Midbrain (tissue), 1 donor: ENCODE measurements at regions not wholly inside any gene's neighbourhood (a gene's known extent, or its start where the extent isn't known, plus 50 kb on each side); places are given as distances from the start of the nearest gene placed in this dataset.

Experiments used
- DNase-seq: peaks from one replicate; lab custom pipeline; 2025; lab: John Stamatoyannopoulos, UW

DNA sequence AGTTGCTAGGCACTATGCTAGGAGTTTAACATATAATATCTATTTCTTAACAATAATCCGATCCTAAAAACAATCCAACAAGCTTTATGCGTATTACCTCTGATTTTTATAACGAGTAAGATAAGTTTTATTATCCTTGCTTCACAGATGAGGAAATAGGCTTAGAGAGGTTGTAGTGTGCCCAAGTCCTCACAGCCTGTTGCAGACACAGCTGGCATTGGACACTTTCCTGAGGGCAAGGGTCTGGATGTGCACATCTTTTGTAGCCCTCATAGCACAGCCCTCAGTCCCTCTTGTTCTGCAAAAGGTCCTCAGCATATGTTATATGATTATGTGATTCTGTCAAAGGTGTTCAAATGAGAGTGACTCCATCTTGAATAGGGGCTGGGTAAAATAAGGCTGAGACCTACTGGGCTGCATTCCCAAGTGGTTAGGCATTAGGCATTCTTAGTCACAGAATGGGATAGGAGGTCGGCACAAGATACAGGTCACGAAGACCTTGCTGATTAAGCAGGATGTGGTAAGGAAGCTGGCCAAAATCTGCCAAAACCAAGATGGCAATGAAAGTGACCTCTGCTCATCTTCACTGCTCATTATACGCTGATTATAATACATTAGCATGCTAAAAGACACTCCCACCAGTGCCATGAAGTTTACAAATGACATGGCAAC, 75.7 kb upstream of the F3 start:
- no peak for DNase-seq

DNA sequence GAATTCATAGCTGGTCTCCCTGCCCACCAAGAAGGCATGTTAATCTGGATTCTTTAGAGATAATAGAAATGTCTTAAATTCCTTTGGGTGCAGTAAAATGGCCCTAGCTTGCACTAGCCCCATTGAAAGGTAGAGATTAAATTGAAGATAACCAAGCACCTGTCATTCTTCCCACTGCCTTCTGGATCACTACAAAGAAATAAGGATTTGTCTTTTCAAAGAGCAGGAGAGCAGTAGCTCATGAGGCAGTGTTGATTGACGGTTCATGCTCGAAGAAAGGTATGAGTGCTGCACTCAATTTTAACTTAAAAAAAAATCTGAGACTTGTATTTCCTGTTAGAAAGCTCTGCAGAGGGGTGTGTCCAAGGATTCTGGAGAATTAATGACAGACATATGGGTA, 74.9 kb upstream of the F3 start:
- no peak for DNase-seq

- no peak for DNase-seq
These were observed 73.4 kb upstream of the F3 start for GRCh38 chr1:94614996-94615395.

DNA sequence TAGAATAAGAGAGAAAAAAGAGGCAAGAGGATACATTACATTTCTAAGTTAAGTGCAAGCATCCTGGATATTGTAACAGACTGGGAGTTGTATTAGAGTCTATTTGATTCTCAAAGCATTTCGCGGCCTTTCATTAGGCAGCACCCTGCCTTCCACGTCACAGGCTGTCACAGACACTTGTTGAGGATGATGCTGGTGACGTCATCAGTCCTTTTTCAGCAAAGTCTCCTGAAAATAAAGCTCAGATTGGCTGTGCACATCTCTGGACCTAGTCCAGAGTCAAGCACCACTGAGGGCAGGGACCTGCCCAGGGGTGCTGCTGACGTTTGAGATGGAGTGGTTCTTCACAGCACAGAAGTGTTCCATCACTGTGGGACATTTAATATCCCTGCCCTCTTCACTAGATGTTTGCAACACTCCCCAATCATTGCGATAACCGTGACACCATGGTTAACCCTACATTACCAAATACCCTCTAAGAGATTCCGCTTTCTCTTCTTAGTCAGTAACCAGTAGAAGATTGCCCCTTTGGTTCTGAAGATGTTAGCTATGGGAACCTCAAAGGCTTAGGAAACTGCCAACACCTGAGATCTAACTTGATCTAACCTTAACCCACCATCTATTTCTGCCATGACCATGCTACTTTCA, 72.7 kb upstream of the F3 start:
- no peak for DNase-seq

- DNase-seq = no peak
These were observed 71.1 kb upstream of the F3 start for GRCh38 chr1:94612525-94613204.

DNA sequence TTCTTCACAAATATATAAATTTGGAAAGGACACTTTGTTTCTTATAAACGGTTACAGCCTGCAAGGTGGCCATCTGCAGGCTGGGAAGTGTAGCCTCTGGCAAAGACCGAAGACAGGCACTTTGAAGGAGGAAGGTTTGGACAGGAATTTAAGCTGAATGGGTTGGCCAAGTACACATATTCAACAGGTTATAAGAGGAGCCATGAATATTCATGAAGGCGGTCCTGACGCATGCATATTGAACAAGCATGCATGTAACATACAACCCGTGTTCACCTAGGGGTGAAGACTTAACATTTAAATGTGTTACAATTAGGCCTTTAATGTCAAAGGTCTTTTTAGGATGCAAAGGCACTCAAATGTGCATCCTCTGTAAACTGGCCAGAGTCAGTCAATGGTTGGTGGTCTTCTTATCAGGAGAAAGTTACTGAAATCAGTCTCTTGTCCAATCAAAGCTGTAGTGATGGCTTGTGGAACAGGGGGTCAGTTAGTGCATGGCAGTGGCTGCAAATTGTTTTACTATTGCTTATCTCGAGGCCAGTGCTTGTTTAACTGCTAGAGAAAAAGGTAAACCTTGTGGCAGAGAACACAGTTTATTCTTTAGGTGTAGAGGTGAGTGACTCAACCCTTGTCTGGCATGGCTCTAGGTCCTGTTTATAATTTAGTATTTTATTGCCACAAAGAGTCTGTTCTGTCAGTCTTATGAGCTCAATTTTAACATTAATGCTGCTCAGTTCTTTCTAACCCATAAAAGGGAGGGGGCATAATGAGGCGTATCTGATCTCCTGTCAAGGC, 70.3 kb upstream of the F3 start:
- DNase-seq = no peak

DNA sequence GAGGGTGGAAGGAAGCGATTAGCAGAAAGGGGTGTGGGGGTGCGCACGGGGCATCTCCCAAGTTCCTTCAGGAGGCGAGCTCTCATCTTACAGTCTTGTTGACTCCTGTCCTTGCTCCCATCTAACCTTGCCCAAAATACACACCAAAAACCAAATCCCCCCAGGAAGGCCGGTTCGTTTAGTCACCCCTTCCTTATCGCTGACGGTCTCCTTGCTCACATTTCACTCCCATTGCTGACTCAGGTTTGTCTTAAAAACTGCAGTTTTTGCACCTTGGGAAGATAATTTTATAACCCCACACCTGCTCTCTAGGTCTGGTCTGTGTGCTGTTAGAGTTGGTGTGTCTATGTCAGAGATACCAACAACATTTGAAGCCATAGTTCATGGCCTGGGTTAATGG, 68.1 kb upstream of the F3 start:
- DNase-seq = no peak

- no peak for DNase-seq
These were observed 67.4 kb upstream of the F3 start for GRCh38 chr1:94608852-94609530.

DNA sequence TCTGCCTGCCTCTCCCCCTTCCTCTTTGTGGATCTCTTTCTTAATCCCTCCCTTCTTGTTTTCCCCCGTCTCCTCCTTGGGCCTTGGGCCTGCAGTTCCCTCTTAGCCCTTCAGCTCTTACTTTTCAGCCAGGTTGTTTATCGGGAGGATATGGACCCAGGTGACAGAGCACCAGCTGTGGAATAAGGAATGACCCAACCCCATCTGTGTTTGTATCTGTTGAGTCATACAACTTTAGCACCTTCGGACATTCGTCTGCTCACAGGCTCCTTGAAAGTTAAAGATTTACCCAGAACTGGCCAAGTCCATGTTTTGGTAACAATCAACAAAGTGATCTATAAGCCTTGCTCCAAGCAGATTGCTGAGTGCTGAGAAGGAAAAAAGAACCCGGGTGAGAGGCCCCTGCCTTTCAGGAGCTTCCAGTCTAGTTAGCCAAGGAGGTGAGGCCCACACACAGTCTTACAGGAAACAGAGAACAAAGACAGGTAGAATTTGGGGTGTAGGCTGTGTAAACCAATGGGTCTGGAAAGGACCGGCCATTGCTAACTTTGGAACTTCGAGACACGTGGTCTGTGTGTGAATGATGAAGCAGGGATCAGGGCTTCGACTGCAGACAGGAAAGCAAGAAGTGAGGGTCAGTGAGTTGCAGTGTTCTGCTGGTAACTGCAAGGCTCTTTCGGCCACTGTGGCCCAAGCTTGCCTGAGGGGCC, 66.7 kb upstream of the F3 start:
- no peak for DNase-seq

- DNase-seq = no peak
These were observed 65.8 kb upstream of the F3 start for GRCh38 chr1:94607398-94607797.

DNA sequence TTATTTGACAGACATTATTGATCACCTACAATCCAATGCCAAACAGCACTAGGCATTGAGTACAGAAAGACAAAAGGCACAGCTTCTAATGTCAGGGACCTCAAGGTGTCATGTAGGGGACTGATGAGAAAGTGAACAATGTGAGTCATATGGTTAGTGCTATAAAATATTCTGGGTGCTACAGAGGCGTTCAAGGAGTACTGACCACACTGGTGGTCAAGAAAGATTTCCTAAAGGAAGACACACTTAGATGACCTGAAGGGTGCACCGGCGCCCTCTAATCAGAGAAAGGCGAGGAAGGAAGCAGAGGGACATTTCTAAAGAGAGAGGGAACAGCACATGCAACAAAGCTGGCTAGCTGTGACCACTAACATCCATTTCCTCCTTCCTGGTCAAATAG, 64.9 kb upstream of the F3 start:
- no peak for DNase-seq

GRCh38 chr1:94603663-94604062, 62.1 kb upstream of the F3 start:
- DNase-seq = no peak

DNA sequence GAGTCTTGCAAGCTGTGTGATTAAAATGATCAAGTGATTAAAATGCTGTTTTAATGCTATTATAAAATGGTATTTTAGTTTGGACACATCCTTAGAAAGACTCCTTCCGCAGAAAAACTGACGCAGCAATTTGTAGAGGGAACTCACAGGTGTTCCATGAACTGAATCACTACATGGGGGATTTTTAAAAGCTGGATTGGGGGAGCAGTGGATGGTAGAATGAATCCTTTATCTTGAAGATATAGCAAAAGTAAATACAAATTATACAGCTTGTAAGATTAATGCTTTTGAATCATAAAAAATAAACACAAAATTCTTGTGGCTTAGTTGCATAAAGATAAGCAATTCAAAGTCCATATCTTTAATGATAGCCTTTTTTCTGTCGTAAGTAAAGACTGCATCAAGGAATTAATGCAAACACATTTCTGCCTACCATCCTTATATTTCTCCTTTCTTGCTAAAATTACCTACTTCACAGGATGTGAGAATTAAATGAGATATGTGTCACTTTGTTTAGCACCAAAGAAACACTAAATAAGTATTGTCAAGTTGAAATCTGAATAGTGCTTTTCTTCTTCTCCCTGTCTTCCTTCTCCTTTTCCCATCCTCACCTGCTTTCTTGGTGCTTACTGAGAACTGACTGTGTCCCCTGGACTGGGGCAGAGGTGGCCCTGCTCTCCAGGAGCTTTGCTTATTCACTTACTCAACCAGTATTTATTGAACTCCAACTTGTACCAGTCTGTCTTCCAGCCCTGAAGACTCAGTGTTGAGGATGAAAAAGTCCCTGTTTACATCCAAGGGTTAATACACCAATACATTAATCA, 61.5 kb upstream of the F3 start:
- DNase-seq = no peak

DNA sequence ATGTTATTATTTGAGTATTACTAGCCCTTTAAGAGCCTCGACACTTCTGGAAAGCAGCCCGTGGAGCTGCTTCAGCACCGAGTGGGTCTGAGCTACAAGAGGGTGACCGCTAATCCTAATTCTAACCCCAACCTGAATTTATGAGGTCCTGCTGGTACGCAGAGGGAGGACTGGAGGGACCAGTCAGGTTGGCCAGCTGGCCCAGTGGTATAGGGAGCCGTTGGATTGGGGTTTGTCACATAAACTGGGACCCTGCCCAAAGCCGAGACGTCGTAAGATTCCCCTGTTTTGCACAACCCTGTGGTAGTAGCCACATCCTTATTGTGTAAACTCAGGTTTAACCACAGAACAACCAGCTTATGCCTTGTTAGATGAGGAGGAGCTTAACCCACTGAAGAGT, 60.8 kb upstream of the F3 start:
- DNase-seq = no peak

DNA sequence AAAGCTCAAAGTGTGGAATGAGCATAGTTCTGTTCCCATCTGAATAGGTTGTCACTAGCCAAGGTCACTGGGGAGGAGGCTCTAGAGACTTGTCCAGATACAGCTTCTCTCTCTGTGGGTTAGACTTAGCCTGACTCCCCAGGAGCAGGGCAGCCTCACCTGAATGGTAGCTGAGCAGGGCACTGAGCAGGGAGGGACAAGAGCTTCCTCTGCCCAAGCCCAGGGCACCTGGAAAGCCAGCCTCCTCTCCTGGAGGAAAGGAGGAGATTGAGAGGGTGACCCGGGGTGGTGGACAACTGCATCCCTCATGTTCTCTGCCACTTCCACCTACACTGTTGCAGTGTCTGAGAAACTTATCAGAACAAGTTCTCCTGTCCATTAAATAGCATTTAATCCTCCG, 59.0 kb upstream of the F3 start:
- no peak for DNase-seq

GRCh38 chr1:94599095-94599813, 57.7 kb upstream of the F3 start:
- DNase-seq = peak; percentile 36

- no peak for DNase-seq
These were observed 56.1 kb upstream of the F3 start for GRCh38 chr1:94597701-94598100.

DNA sequence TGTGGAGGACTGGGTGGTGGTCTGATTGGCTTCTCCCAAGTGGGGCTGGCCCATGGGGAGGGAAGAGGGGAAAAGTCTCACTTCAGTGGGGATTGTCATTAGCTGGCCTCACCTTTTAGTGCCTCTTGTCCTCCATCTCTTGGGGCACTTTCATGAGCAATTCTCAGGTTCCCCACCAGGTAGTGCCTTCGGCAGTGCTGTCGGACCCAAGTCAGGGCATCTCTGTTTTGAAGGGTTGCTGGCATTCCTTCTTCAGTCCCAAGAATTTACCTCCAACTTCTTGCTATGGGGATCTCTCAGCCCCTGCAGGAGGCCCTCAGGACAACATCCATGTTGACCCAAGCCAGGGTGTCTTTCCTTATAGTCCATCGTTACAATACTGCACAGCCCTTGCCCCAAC, 54.7 kb upstream of the F3 start:
- DNase-seq = no peak

DNA sequence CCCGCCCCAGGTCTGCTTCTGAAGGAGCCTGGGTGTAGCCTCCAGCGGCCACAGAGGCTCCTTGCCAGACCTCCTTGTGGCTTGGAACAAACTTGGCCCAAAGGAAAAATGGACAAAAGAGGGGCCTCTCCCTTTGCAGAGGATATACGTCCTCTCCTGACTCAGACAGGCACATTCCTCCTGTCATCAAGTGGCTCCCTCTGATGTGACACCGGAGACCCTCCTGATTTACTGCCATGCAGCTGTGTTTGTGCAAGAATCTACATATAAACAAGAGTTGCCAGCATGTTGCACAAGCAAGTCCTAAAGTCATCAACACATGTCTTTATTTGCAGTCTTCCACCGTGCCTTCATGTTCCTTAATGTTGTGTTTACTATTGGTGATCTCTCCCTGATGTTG, 54.1 kb upstream of the F3 start:
- DNase-seq = no peak

DNA sequence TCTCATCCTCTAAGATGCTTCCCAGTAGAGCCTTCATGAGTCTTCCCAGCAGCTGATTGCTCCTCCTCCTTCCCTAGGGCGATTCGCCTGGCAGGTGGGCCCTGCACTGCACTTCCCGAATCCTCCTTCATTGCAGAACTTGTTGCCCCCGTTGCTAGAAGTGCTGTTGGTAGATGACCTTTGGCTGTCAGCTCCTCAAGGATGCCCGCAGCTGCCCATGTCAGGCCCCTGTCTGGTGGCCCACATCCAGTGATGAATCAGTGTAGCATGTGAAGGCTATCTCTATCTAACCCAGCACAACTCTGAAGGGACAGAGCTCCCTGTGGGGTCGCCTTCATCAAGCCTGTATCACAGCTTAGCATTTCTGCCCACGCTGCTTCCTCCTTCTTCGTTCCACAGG, 52.1 kb upstream of the F3 start:
- DNase-seq = no peak
